Activated T-helper 17 cell treated with anti-CD3 and anti-CD28 coated beads, Interleukin-2, amount 50 U/mL, for 72 hours (primary cell): ENCODE measurements at regions not wholly inside any gene's neighbourhood (a gene's known extent, or its start where the extent isn't known, plus 50 kb on each side); places are given as distances from the start of the nearest gene placed in this dataset.

Source experiments
- ATAC-seq: fragments of 150-1000 bp; cut with Tn5 transposase; replicated peaks from 2 replicates; pipeline ENCODE4 v1.10.0; 2021; ENCODE audit warnings: mild to moderate bottlenecking, moderate library complexity
- H3K27ac Mint-ChIP-seq: one replicate; pipeline ENCODE4 v1.8.0; 2022; ENCODE audit warnings: mixed read lengths
- H3K27me3 Mint-ChIP-seq: one replicate; pipeline ENCODE4 v1.8.0; 2022; ENCODE audit warnings: mixed read lengths
- H3K36me3 Mint-ChIP-seq: one replicate; pipeline ENCODE4 v1.8.0; 2022; ENCODE audit warnings: low read depth, mild to moderate bottlenecking, mixed read lengths
- H3K4me1 Mint-ChIP-seq: one replicate; pipeline ENCODE4 v1.8.0; 2022; ENCODE audit warnings: mixed read lengths
- H3K4me3 Mint-ChIP-seq: one replicate; pipeline ENCODE4 v1.8.0; 2022; ENCODE audit warnings: mild to moderate bottlenecking, mixed read lengths
- H3K9me3 Mint-ChIP-seq: one replicate; pipeline ENCODE4 v1.8.0; 2022; ENCODE audit warnings: mixed read lengths

GRCh38 chr2:228841877-228842276 is 429.2 kb downstream of the PID1 start:
- Mint-ChIP-seq H3K27me3 (no peaks in the 10 kb centered on the region), H3K36me3 (no peaks in the 10 kb centered on the region), H3K27ac (no peak overlapping the region), H3K4me3 (no peak overlapping the region), H3K9me3 (no peaks in the 10 kb centered on the region), H3K4me1 (no peaks in the 10 kb centered on the region)
- no peak for ATAC-seq

DNA sequence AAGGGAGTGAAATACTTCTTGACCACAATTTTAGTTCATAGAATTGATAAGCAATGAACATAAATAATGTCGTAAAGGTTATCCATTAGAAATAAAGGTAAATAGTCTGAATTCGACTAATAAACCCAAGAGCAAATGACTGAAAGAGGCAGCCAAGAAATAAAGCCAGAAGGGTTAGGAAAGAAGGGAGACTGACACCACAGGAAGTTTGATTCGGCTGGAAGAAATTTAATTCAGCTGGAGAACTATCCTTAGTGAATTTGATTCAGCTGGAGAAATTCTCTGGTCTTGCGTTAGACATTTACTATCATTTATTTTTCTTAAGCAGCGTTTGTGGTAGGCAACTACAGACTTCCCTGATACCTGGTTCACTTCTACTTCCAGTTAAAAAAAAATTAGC is 429.6 kb downstream of the PID1 start:
- Mint-ChIP-seq H3K4me3 (no peak overlapping the region), H3K4me1 (no peaks in the 10 kb centered on the region), H3K36me3 (no peaks in the 10 kb centered on the region), H3K27me3 (no peaks in the 10 kb centered on the region), H3K9me3 (no peaks in the 10 kb centered on the region), H3K27ac (no peak overlapping the region)
- ATAC-seq = no peak

DNA sequence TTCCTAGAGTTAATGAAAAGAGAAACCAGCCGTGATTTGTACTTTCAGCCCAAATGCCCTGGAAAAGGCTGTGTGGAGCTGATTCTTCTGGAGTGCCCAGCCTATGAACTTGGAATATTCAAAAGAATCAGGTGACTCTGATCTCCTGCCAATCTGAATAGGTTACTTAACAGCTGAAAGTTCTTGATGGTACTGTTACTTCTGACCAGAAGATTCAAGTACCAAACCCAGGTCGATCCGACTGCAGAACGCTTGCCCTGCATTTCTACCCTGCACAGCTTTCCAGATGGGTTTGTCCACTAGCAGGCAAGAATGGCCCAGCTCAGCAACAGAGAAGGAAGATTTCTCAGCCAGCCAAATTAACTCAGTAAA is 430.4 kb downstream of the PID1 start:
- no peaks in the 10 kb centered on the region for H3K4me1 Mint-ChIP-seq
- no peaks in the 10 kb centered on the region for H3K36me3 Mint-ChIP-seq
- no peak overlapping the region for H3K4me3 Mint-ChIP-seq
- H3K9me3 Mint-ChIP-seq = peaks cover 5% of the 10 kb centered on the region
- H3K27me3 Mint-ChIP-seq = no peaks in the 10 kb centered on the region
- H3K27ac Mint-ChIP-seq = no peak overlapping the region
- ATAC-seq = no peak

DNA sequence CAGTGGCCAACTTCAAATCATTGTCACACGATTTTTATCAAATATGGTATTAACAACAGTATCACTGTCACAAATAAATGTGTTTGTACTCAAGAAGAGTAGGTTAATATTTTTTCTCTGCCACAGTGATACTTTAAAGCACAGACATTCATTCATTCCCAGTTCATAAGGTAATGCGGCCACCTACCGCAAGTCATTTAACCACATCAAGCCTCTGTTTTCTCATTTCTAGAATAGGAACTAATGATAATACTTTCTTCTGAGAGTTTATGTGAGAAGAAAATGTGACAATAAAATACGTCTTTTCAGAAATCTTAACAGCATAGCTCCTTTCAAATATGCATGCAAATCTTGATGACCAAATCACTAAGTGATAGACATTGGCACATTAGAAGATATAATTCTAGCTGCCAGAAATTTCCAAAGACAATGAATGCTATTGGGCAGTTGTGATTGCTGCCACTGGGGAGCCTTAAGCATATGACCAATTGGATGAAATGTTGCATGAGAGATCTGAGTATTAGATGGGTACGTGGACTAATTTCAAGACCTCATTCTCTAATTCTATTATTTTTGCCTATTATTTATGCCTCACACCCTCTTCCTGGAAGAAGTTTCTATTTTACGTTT is 430.9 kb downstream of the PID1 start:
- Mint-ChIP-seq H3K4me1 (no peaks in the 10 kb centered on the region), H3K9me3 (peaks cover 8% of the 10 kb centered on the region), H3K27me3 (no peaks in the 10 kb centered on the region), H3K36me3 (no peaks in the 10 kb centered on the region), H3K4me3 (no peak overlapping the region), H3K27ac (no peak overlapping the region)
- ATAC-seq = no peak

DNA sequence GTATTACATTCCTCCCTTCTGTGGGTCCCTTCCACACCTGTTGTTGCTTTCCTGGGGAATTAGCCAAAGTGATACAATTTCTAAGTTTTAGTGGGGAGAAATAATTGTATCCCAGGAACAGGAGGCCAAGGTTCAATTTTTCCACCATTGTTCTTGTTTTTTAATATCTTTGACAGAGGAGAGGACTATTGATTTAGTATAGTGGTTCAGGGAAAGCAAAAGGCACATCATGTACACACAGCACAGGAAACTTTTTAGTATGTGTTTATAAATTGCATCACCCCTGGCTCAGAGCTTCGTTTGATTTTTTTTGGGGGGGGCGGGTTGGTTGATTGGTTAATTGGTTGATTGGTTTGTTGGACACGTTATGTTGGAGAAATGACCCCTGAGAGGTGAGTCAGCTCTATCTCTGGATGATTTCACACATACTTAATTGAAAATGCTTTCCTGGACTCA is 431.6 kb downstream of the PID1 start:
- Mint-ChIP-seq H3K27ac (no peak overlapping the region), H3K4me1 (no peaks in the 10 kb centered on the region), H3K27me3 (no peaks in the 10 kb centered on the region), H3K36me3 (no peaks in the 10 kb centered on the region), H3K4me3 (no peak overlapping the region), H3K9me3 (peaks cover 12% of the 10 kb centered on the region)
- ATAC-seq = no peak

DNA sequence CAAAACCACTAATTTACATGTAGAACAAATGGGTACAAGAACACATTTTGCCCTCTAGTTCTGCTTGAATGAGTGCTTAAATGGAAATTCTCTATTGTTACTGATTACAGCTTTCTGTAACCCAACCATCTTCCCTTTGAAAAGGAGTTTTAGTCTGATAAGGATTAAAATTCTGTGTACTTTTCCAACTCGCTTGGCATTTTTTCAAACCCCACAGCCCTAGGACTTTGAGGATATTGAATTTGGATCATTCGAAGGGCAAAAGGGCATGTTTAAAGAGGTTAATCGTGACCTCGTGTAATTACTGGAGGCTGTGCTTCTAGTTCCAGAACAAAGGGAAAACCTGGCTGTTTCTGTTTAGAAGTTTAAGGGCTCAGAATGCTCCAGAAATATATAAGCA is 432.3 kb downstream of the PID1 start:
- H3K27me3 Mint-ChIP-seq = no peaks in the 10 kb centered on the region
- ATAC-seq = no peak
- H3K27ac Mint-ChIP-seq = no peak overlapping the region
- no peaks in the 10 kb centered on the region for H3K4me1 Mint-ChIP-seq
- H3K36me3 Mint-ChIP-seq = no peaks in the 10 kb centered on the region
- H3K9me3 Mint-ChIP-seq = peaks cover 12% of the 10 kb centered on the region
- no peak overlapping the region for H3K4me3 Mint-ChIP-seq

- Mint-ChIP-seq H3K27ac (no peak overlapping the region), H3K4me1 (no peaks in the 10 kb centered on the region), H3K4me3 (no peak overlapping the region), H3K27me3 (no peaks in the 10 kb centered on the region), H3K36me3 (no peaks in the 10 kb centered on the region), H3K9me3 (peaks cover 12% of the 10 kb centered on the region)
- no peak for ATAC-seq
These were observed 442.7 kb downstream of the PID1 start for GRCh38 chr2:228828397-228828796.

GRCh38 chr2:228827056-228827700 is 443.9 kb downstream of the PID1 start:
- Mint-ChIP-seq H3K9me3 (peaks cover 14% of the 10 kb centered on the region), H3K36me3 (no peaks in the 10 kb centered on the region), H3K4me3 (no peak overlapping the region), H3K27me3 (no peaks in the 10 kb centered on the region), H3K27ac (no peak overlapping the region), H3K4me1 (no peaks in the 10 kb centered on the region)
- ATAC-seq = no peak

DNA sequence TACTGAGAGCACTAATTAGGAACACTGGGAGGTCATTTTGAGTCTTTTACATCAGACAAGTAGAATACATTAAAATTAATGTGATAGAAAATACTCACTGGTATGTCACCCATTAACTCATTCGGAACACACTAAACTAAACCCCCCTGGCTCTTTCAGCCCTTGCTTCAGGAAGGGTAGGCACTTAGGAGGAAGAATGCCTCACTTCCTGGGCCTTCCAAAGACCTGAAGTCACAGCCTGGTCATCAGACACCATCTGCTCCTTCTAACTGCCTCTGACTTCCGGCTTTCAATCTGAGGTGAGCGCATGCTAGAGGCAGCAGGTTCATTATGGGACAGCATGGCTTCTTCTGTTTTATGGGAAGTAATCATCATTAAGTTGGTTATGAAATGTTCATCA is 451.4 kb downstream of the PID1 start:
- no peaks in the 10 kb centered on the region for H3K4me1 Mint-ChIP-seq
- ATAC-seq = no peak
- no peaks in the 10 kb centered on the region for H3K27me3 Mint-ChIP-seq
- H3K9me3 Mint-ChIP-seq = peaks cover 11% of the 10 kb centered on the region
- no peak overlapping the region for H3K4me3 Mint-ChIP-seq
- no peak overlapping the region for H3K27ac Mint-ChIP-seq
- no peaks in the 10 kb centered on the region for H3K36me3 Mint-ChIP-seq

DNA sequence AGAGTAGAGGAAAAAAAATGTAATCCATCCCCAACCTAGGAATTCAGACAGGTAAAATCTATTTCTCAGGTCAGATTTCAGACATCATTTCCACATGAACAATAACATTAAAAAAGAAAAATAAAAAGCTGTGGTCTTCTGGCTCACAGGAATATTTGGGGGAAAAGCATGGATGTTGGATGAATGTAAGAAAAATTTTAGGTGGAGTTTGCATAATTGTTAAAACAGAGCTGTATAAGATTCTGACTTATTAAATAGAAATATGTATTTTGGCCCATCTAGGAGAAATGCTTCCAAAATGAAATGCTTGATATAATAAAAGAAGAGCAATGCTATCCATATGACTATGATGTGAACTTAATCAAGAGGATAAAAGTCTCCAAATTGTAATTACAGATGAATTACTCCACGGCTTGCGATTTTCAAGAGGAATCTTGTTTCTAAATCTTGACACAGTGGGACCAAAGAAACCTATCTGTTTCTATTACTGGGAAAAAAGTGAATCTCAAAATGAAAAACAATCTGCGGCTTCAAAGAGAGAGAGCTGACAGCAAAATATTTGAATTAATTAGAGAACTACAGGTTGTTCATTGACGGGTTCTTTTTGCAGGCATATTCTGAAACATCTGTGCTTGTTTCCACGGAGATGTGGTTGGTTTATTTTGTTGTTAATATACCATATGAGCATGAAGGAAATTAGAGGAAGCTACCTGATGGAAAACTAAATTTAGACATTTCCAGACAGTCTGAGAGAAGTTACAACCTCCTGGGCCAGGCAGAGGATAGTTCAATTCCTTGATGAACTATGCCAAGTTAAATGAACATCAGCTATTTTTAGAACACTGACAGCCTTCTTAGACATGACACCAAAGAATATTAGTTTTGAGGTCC is 468.7 kb downstream of the PID1 start:
- H3K9me3 Mint-ChIP-seq = no peaks in the 10 kb centered on the region
- no peaks in the 10 kb centered on the region for H3K36me3 Mint-ChIP-seq
- no peak for ATAC-seq
- no peak overlapping the region for H3K27ac Mint-ChIP-seq
- H3K4me1 Mint-ChIP-seq = no peaks in the 10 kb centered on the region
- no peaks in the 10 kb centered on the region for H3K27me3 Mint-ChIP-seq
- H3K4me3 Mint-ChIP-seq = no peak overlapping the region

- ATAC-seq = no peak
- Mint-ChIP-seq H3K27me3 (no peaks in the 10 kb centered on the region), H3K4me1 (no peaks in the 10 kb centered on the region), H3K36me3 (no peaks in the 10 kb centered on the region), H3K9me3 (peaks cover 4% of the 10 kb centered on the region), H3K4me3 (no peak overlapping the region), H3K27ac (no peak overlapping the region)
These were observed 469.6 kb downstream of the PID1 start for GRCh38 chr2:228801451-228801850.

DNA sequence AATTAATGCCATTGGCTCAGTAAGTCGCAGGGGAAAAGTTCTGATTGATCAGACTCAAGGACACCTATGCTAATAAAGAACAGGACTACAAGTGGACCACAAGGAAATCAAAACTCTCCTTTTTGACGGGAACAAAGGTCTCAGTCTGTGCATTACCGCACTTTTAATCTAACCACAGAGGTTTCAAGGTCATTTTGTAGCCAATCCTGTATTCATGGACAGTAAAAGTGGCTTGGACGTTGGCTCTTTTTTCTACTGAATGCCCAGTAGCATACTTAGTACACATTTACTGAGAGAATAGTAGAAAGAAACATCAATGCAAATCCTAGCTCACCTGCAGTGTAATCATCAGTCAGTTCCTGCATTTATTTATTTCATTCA is 471.9 kb downstream of the PID1 start:
- Mint-ChIP-seq H3K9me3 (peaks cover 9% of the 10 kb centered on the region), H3K4me1 (no peaks in the 10 kb centered on the region), H3K36me3 (no peaks in the 10 kb centered on the region), H3K4me3 (no peak overlapping the region), H3K27me3 (no peaks in the 10 kb centered on the region), H3K27ac (no peak overlapping the region)
- ATAC-seq = no peak

DNA sequence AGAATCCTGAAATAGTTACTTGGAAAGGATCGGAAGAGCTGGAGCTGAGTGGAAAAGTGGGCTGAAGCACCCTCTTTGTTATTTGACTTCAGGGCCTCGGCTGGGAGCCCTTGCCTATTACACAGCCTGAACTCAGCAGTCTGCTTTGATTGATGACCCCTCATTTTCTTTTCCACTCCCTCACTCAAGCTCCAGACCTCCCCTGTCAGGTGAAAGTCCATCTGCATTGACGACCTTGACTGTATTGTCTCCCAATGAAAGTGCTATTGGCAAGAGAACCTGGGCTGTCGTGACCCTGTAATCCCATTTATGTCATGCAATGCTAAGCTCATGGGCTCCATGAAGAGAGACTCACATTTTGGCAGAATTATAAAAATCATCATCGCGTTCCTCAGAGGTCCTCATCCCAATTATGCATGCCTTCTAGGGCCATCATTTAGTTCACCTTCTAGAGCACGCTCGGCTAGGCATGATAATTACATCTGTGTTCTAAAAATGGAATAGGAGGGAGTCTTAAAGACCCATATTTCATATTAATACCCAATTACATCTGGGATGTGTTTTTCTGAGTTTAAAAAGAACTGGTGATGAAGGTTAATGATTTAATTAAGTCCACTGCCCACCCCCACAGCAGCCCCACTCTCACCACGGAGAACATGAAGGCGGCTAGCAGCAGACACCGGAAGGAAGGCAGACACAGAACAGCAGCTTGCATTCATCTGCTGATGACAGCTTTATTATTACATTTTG is 472.5 kb downstream of the PID1 start:
- no peaks in the 10 kb centered on the region for H3K4me1 Mint-ChIP-seq
- H3K4me3 Mint-ChIP-seq = no peak overlapping the region
- no peaks in the 10 kb centered on the region for H3K36me3 Mint-ChIP-seq
- H3K27me3 Mint-ChIP-seq = no peaks in the 10 kb centered on the region
- H3K27ac Mint-ChIP-seq = no peak overlapping the region
- no peak for ATAC-seq
- H3K9me3 Mint-ChIP-seq = peaks cover 14% of the 10 kb centered on the region

DNA sequence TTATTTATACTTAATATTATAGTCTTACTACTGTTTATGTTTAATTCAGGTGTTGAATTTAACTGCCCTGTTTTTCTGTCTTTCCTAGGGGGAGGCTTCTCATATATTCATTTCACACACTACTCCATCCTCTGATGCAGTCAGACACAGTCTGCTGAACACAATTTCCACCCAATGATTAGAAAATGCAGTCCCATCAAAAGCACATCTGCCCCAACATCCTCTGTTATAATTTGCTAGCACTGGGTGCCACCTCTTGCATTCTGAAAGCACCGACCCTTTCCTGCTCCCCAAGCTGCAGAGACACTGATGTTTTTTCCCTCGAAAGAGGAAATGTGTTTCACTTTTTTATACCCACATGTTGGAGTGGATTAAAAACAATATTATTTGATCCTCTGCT is 474.7 kb downstream of the PID1 start:
- no peak overlapping the region for H3K4me3 Mint-ChIP-seq
- no peak overlapping the region for H3K27ac Mint-ChIP-seq
- H3K9me3 Mint-ChIP-seq = peaks cover 18% of the 10 kb centered on the region
- H3K4me1 Mint-ChIP-seq = no peaks in the 10 kb centered on the region
- ATAC-seq = no peak
- no peaks in the 10 kb centered on the region for H3K27me3 Mint-ChIP-seq
- no peaks in the 10 kb centered on the region for H3K36me3 Mint-ChIP-seq
